Peyer's patch (tissue), 4 donors: ENCODE measurements at regions not wholly inside any gene's neighbourhood (a gene's known extent, or its start where the extent isn't known, plus 50 kb on each side); places are given as distances from the start of the nearest gene placed in this dataset.

Experiments used
- POLR2A ChIP-seq, 2 donors: fragments of 450-650 bp; IDR thresholded peaks; one replicate each; pipeline ENCODE4 v1.5.1; 2017; ENCODE audit warnings: antibody characterized with exemption in 2 of 2, mild to moderate bottlenecking in 2 of 2, moderate library complexity in 2 of 2
- TF ChIP-seq, protein P1 (sequence below), 6 experiments: fragments of 450-650 bp in 4 of 6; fragments of 200-600 bp in 2 of 6; sonication (generic) in 1 of 6; IDR thresholded peaks; one replicate each; pipeline ENCODE4 v1.5.1; 2017 to 2019; ENCODE audit warnings: antibody characterized with exemption in 6 of 6, mild to moderate bottlenecking in 3 of 6, moderate library complexity in 1 of 6

DNA sequence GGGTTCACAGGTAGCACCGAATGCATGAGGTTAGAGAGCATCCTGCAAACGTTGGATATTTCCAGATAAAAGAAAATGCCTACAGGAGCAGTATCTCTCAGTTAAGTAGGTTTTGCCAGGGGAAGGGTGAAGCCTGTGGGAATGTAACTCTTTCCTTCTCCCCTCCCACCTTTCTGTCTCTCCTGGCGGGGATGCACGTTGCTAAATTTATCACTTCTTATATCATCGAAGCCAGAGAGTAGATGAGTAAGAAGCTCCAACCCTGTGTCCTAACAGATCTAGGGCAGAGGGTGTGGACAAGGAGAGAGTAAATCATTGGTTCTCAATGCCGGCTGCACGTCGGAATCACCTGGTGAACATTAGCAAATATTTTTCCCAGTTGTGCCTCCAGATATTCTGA lies 457.5 kb downstream of the ENC1 start:
- TF ChIP-seq, protein P1, sequence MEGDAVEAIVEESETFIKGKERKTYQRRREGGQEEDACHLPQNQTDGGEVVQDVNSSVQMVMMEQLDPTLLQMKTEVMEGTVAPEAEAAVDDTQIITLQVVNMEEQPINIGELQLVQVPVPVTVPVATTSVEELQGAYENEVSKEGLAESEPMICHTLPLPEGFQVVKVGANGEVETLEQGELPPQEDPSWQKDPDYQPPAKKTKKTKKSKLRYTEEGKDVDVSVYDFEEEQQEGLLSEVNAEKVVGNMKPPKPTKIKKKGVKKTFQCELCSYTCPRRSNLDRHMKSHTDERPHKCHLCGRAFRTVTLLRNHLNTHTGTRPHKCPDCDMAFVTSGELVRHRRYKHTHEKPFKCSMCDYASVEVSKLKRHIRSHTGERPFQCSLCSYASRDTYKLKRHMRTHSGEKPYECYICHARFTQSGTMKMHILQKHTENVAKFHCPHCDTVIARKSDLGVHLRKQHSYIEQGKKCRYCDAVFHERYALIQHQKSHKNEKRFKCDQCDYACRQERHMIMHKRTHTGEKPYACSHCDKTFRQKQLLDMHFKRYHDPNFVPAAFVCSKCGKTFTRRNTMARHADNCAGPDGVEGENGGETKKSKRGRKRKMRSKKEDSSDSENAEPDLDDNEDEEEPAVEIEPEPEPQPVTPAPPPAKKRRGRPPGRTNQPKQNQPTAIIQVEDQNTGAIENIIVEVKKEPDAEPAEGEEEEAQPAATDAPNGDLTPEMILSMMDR (IDR thresholded peaks at IDR 0.05): no peak
- no peak for TF ChIP-seq POLR2A (IDR thresholded peaks at IDR 0.05)
